Muscle of back (tissue), 3 donors: ENCODE measurements at regions not wholly inside any gene's neighbourhood (a gene's known extent, or its start where the extent isn't known, plus 50 kb on each side); places are given as distances from the start of the nearest gene placed in this dataset.

Experiments used
- DNase-seq, 3 donors: peaks; one replicate each; pipeline versions ENCODE4 v3.0.0 to v3.0.0-alpha.2; 2013

DNA sequence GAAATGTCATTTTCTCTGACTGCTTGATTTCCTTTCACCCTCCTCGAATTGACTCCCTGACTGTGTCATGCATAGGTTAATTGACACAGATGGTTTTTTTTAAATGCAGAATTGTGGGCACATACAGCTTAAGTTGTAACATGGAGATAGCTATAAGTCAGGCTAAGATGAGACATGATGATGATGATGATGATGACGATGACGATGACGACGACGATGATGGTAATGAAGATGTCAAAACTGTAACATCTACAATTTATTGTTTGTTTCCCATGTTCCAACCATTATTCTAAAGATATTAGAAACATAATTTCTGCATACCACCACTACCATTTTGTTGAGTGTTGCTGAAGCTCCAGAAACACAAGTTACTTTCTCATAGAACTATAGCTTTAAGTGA, 1232.8 kb downstream of the XPNPEP1 start:
- DNase-seq: no peak

DNA sequence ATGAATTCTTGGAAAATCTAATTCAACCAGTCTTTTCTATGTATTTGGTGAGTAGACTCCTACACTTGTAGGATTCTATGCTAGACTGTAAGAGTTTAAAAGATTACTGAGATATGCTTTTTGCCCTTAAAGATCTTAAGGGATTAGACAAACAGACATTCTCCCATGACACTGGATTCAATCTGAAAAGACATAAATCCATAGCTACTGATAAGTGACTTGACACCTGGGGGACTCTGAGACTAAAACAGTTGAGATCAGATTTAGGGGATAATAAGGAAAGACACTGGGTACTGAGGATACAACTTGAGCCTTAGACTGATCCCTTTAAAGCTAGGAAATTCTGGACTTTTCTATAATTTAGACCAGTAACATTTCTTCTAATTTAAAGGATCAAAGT, 1233.4 kb downstream of the XPNPEP1 start:
- DNase-seq: no peak

DNA sequence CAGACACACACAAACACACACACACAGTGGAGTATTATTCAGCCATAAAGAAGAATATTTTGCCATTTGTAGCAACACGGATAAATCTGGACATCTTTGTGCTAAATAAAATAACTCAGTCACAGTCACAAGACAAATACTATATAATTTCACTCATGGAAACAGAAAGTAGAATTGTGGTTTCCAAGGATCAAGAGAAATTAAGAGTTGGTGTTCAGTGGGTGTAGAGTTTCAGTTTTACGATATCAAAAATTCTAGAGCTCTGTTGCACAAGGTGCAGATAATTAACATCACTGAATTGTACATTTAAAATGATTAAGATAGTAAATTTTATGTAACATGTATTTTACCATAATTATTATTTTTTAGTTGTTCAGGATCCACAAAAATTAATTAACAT, 1235.0 kb downstream of the XPNPEP1 start:
- DNase-seq: no peak

DNA sequence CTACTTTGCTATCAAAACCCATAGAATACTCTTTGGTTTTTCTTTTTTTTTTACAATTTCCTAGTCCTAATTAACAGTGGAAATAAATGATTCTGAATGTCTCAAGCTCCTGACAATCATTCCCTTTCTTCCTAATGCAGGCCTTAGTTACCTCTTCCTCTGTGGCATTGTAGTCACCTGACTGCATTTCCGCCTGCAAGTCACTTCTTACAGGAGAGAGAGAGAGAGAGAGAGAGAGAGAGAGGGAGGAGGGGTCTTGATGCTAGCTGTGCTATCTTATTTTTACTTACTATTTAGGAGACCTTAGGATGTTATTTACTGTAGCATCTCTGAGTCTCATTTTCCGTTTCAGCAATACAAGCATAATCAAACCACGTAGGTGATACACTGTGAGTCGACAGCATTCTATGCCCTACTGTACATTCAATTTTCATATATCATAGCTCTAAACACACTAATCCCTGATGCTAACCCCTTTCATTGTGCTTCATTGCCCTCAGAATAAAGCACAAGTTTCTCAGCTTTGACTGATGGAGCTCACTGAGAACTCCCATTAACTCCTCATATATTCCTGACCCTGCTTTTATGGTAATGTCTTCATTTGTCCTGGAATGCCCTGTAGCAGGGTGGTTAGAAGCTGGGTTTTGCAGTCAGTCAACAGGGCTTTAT, 1237.3 kb downstream of the XPNPEP1 start:
- DNase-seq: no peak

DNA sequence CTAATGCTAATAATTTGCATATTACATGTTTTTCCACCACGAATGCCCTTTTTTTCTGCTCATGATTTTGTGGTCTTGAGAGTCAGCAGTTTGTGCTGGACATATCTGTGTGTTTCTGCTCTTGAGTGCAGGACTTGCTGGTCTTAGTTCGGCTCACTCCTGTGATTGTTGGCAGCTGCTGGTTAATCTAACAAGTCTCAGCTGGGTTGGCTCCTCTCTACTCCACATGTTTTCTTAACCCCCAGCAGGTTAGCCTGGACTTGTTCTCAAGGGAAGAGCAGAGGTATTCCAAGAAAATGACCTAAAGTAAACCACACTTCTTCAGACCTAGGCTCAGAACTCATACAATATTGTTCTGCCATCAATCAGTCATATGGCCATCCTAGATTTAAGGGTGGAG, 1238.9 kb downstream of the XPNPEP1 start:
- peak in 1 of 3 donors; percentile 11 for DNase-seq

DNA sequence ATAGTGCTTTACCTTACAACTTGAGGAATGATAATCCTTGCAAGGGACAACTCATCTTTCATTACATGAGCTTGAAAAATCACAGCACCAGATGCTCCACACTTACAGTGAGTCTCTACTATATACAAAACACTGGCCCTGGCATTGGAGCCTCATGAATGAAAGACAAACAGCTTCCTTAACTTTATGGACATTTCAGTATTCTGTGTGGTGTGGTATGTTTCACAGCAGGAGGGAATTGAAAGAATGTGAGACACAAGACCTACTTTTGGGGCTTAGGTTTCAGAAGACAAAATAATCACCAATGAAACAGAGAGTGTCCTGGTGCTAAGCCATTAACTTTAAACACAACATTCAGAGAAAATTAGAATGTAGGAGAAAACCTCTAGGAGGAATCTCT, 1249.6 kb downstream of the XPNPEP1 start:
- no peak for DNase-seq

DNA sequence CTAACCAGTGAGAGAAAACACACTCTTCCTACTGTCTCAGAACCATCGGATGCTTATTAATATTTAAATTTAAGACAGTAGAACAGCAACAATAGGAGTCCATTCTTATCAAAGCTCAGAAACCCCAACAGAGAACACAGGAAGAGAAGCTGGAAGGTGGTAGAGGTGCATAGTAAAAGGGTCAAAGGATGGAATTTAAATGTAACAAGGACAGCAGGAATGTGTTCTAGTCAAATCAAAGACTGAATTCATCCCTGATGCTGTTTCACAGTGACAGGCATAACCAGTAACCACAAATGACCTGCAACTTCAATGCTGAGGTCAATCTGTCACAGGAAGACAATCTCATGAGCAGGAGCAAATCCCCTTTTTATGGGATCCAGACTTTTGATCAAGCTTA, 1259.7 kb downstream of the XPNPEP1 start:
- no peak for DNase-seq

DNA sequence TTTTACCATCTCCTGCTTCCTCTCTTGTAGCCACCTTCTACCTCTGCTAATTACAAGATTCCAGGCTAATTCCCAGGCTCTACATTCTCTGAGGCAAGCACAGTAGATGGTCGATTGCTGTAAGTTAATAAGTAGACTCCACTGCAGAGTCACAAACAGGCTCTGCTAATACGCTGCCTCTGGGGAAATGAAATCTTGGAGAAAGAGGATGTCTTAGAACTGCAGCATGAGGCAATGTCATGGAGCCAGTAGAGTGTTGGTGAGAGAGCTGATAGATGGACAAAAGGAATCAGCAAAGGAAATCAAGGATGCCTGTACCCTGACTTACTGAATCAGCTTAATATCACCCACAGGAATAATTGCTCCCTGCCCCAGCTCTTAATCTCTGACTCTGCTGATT, 1260.3 kb downstream of the XPNPEP1 start:
- DNase-seq: no peak

DNA sequence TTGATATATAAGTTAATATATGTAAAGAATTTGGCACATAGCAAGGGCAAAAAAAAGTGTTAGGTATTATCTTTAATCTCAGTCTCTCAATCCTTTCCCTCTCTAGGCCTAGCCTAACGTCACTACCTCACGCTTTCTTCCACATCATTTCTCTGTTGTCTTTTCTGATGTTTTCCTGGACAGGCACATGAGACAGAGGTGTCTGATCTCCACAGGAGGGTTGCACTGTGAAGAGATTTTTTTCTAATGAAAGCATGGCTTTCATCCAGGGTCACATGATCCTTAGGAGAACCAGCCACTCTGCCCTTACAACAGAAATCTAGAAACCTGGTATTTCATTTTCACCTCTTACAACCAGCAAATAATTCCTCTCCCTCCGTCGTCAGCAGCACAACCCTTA, 1268.3 kb downstream of the XPNPEP1 start:
- no peak for DNase-seq

DNA sequence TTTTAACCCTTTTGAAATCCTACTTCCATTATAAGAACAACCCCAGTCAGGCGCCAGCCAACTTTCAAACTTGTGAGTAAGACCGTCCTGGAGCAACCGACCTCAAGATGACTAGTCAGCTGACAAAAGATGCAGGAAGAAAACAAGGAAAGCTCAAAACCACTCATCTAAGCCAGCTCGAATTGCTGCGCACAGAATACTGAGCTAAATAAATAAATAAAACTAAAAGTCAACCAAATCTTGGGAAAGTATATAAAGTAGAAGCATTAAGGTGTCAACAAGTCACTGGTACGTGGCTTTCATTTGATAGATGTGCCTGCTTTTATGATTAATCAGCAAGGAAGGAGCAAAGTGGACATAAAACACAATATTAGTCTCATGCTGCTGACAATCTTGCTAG, 1269.8 kb downstream of the XPNPEP1 start:
- DNase-seq: peak in 1 of 3 donors; percentile 4

DNA sequence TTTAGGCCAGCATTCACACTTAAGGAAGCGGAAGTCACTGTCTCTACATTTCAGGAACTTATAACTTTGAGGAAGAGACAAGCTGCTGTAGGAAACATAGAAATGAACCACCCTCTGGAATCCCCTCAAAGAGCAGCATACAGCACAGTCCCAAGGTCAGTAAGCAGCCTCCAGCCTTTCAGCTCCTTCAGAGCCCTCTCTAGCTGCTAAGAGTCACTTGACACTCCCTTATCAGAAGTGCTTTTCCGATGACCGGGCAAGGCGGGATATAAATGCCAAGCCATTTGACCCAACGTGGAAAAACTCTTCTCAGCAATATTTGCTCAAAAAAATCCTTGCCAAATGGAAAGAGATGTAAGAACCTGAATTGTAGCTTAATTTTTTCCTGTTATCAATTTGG, 1284.3 kb downstream of the XPNPEP1 start:
- no peak for DNase-seq

DNA sequence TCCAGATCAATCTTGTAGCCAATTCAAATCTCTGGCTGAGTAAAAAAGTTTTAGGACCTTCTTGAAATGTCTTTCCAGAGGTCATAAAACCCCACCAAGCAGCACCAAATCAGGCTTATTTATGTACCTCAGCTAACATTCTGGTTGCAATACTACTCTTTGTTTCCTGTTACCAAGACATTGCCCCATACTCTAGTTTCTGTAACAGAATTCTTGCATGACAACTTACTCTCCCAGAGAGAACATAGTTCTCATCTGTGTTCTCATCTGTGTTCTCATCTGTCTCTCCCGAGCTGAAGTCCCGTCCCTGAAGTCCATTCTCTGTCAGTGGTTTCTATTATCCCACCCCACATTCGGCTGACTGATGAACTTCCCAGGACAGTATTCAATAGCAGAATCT, 1285.1 kb downstream of the XPNPEP1 start:
- DNase-seq: no peak

DNA sequence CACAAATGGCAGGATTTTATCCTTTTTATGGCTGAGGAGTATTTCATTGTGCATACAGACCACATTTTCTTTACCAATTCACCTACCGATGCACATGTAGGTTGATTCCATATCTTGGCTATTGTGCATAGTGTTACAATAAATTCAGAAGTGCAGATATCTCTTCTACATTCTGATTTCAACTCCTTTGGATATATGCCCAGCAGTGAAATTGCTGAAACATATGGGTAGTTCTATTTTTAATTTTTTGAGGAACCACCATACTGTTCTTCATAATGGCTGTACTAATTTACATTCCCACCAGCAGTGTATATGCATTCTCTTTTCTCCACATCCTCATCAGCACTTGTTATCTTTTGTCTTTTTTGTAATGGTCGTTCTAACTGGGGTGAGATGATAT, 1290.3 kb downstream of the XPNPEP1 start:
- DNase-seq: no peak

DNA sequence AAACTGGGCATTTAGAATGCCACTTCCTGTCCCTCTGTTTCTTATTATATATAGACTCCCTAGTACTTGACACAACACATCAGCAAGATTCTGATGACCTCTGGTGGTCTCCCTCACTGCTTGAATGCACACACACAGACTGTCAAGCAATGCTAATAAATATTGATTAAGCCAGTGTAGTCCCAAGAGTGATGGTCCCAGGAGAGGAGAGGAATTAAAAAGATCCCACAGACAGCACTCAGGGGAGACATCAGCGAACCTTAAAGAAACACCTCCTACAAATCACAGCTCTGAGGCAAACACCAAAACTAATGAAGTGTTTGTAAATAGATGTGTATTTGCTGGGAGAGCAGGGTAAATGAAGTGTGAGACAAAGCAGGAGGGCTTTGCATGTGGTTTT, 1291.2 kb downstream of the XPNPEP1 start:
- no peak for DNase-seq

DNA sequence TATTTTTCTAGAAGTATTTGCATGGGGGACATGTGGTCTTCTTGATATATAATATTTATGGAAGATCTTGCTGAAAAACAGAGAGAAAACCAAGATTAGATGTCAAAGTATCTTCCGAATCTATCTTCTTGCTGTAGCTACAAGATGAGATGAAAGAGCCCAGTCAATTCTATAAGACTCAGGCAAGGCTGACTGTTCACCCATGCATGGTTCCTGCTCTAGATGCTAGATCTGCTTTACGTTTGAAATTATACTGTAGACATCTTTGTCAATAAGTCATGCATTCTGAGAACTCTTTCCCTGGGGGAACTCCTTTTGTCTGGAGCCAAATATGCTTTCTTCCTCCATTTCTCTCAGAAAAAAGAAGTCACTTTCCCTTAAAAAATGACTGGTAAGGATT, 1292.0 kb downstream of the XPNPEP1 start:
- no peak for DNase-seq

DNA sequence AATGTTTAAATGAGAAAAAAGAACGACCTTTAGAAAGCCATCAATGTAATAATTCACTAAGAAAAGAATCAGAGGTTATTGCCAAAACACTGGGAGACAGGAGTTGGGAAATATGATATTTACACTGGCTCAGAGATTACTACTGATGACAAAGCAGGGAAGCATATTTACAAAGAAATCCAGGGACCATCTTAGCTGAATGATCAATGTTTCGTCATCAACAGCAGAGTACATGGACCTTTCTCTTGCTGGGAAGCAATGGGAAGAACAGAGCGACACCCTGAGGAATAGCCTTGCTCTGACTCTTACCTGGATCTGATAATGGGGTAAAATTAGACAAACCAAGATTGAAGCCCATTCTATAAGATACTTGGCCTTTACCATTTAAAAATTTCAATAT, 1293.5 kb downstream of the XPNPEP1 start:
- DNase-seq: no peak

DNA sequence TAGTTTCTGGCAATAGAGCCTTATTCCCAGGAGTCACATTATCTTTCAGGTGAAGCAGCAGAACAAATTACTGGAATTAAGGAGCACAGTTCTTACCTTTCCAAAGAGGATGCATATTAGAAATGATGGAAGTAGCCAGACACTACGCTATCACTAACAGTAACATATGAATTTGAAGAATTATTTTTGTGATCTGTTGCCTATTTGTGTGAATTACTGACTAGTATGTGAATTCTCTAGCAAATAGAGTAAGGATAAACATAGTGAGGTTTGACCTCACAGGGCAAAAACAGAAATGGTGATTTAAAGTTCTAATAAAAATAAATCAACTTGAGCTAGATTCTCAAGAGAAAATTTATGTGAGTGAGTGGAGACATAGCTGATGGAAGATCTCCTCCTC, 1299.3 kb downstream of the XPNPEP1 start:
- no peak for DNase-seq

DNA sequence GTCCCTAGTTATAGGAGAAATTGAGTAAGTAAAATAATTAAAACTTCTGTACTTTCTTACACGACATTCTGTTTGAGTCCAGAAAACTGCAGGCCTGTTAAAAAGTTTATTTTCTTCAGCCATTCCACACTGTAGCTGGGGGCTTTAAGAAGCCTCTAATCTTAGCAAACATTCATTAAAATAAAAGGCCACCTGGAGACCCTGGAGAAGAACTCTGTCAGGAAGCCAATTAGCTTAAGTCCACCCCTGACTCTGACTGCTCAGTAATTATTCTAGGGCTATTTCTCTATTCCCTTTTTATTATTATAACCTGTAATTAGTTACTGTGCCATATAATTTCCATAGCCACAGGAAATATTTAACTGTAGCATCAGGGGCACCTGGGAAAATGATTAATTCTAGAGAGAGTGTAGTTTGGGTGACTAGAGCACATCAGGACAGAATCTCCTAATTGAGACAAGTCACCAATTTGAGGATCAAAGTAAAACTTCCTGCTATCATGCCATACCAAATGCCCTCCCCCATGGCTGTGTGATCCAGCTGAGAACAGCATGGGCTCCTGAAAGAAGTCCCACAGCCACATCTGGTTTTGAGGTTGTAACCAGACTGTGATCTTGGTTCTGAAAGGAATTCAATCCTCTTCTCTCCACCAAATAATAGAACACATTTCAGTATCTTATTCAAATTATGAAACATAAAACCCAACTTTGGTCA, 1302.3 kb downstream of the XPNPEP1 start:
- no peak for DNase-seq

DNA sequence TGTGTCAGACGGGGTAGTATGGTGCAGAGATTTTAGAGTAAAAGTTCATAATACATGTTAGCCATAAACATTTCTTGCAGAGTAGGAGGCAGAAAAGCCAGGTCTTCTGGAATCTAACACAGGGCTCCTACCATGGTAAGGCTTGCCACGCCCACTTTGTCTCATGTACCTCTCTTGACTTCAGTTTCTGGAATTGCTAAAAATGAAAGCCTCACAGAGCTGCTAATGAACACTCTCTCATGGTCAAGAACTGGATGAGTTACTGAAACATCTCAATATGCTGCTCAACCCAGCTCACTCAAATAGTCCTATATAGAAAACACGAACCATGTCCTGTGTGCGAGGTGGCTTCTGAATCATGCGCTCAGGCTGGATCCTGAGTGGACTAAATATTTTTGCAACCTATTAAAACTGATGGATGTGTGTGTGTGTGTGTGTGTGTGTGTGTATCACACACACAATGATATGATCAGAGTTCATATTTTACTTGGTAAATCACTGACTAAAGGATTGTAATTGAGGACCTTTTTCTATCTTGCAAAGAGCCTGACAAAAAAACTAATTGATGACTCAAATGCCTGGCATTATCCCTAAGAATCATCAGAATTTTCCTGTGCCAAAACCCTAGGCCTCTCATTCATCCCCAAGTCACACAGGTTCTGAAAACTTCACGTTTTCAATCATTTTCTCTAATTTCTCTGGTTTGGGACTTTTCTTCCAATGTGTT, 1306.6 kb downstream of the XPNPEP1 start:
- DNase-seq: no peak

DNA sequence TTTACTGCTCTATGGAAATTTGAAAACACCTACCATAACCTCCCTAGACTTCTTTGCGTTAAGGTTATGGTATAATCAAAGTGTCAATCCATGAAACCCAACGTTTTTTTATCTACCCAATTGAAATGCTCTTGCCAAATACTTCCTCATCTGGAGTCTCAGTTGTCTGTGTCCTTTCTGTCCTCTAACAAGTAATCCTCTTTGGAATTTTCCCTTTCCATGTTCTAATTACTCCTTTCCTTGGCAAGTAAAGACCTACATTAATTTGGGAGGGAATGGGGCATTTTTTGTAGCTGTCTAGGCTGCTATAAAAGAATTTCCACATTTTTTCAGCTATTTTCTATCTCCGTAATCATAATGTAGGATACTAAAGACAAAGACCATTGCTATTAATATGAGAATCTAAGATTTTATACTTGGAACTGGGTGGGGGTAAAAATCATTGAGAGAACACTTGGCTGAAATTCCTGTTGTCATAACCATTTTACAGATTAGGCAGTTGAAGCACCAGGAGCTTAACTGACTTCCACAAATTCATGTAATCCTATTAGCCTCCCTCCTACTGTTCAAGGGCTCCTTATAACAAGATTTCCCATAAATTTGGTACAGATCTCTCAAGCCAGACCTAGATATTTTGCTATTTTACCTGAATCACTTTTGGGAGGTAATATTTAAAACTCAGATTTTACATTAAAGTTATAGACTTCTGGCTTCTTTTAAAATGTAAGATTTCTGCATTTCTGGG, 1307.6 kb downstream of the XPNPEP1 start:
- no peak for DNase-seq

DNA sequence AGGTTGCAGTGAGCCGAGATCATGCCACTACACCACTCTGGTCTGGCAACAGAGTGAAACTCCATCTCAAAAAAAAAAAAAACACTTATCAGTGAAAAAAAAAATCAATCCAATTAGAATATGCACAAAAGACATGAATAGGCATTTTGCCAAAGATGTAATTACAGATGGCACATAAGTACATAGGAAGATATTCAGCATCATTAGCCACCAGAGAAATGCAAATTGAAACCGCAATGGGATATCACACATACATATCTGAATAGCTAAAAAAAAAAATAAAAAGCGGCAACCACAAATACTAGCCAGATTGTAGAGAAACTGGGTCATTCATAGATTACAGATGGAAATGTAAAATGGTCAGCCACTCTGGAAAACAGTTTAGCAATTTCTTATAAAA, 1310.8 kb downstream of the XPNPEP1 start:
- no peak for DNase-seq

DNA sequence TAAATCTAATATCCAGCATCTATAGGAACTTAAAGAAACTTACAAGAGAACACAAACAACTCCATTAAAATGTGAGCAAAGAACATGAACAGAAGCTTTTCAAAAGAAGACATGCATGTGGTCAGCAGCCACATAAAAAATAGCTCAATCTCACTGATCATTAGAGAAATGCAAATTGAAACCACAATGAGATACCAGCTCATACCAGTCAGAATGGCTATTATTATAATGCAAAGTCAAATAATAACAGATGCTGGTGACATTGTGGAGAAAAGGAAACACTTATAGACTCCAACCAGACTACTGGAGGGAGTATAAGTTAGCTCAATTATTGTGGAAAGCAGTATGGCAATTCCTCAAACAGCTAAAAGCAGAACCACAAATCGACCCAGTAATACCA, 1314.5 kb downstream of the XPNPEP1 start:
- no peak for DNase-seq

DNA sequence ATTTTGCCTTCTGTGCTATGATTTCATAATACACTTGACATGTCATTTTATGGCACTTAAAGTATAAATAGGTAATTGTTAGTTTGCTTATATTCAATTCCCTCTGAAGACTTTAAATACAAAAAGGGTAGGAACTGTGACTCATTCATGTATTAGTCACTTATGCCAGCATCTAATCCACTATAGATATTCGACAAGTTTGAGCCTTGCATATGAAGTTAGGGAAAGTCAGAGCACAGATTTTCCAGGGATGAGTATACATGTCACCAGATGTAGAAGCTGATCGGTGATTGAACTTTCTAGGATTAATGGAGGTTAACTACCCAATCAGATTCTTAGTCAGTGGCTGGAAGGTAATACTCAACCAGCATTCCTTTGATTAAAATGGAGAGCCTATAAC, 1321.5 kb downstream of the XPNPEP1 start:
- DNase-seq: no peak
